ENCODE measurements at regions not wholly inside any gene's neighbourhood (a gene's known extent, or its start where the extent isn't known, plus 50 kb on each side); places are given as distances from the start of the nearest gene placed in this dataset.

DNA sequence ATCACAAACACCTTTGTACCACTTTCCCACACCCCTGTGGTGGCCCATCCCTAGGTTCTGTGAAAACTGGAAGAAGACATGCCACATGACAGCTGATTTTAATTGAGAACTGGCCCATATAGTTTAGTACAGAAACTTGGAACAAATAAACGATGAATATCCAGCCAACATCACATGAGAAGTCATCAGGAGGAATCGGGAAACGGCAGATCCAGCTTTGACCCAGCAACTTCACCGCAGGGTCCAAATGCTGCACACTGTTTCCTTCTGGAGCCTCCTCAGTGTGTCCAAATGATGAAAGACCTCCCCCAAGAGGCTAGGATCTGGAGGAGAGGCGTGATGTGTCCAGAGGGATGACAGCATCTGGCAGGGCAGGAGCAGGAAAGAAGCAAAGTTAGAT, 75.5 kb downstream of the COPS8 start:
- DNase-seq (no peak), ATAC-seq (ENCODE audit: low read depth) (no peak)
- no peaks in the 10 kb centered on the region for H3K9me3 Mint-ChIP-seq
- no peak overlapping the region for H3K4me3 Mint-ChIP-seq
- peaks cover 3% of the 10 kb centered on the region for H3K27me3 Mint-ChIP-seq
- H3K4me1 Mint-ChIP-seq = peaks cover 8% of the 10 kb centered on the region
- H3K27ac Mint-ChIP-seq = no peak overlapping the region
- H3K36me3 Mint-ChIP-seq = no peaks in the 10 kb centered on the region
- POLR2A ChIA-PET = no interaction called here

DNA sequence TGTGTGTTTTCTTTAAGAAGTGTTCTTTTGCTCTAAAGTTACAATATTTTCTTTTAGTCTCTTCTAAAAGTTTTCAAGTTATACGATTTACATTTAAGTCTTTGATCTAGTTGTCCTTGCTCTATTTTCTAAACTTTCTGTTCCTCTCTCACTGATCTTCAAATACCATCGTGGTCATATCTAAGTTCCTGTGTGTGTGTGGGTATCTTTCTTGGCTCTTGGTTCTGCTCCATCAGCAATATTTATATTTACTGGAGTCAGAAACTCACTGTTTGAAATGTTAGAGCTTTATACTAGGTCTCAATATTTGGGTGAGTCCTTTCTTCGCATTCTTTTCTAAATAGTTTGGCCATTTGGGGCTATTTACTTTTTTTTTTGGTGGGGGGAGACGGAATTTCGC, 77.3 kb downstream of the COPS8 start:
- H3K27me3 Mint-ChIP-seq = peaks cover 3% of the 10 kb centered on the region
- no peaks in the 10 kb centered on the region for H3K36me3 Mint-ChIP-seq
- peaks cover 8% of the 10 kb centered on the region for H3K4me1 Mint-ChIP-seq
- ATAC-seq (ENCODE audit: low read depth) = no peak
- POLR2A ChIA-PET = no interaction called here
- H3K4me3 Mint-ChIP-seq = no peak overlapping the region
- DNase-seq = no peak
- H3K9me3 Mint-ChIP-seq = no peaks in the 10 kb centered on the region
- H3K27ac Mint-ChIP-seq = no peak overlapping the region

DNA sequence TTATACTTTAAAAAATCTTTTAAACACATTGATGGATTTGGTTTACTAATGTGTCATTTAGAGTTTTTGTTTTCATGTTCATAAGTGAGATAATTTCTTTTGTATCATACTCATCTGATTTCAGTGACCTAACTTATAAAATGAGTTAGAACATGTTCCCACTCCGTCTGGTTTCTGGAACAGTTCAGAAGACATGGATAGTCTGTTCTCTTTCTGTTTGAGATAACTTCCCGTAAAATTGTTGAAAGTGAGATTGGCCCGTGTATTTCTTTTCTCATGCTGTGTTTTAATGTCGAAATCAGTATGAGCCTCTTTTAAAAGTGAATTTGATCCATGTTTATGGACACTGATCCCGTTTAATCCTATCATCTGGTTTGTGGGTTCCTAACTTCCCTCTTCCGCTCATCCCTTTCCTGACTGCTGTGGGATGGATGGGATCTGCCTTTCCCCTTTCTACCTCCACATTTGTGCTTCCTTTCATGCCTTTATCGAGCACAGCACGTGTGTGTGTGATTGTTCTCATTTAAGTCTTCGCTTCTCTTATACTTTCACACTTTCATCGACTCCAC, 78.9 kb downstream of the COPS8 start:
- no peaks in the 10 kb centered on the region for H3K36me3 Mint-ChIP-seq
- no peak overlapping the region for H3K27ac Mint-ChIP-seq
- H3K27me3 Mint-ChIP-seq = peaks cover 3% of the 10 kb centered on the region
- H3K4me1 Mint-ChIP-seq = peaks cover 2% of the 10 kb centered on the region
- no peaks in the 10 kb centered on the region for H3K9me3 Mint-ChIP-seq
- ATAC-seq (ENCODE audit: low read depth) (no peak), DNase-seq (no peak)
- H3K4me3 Mint-ChIP-seq = no peak overlapping the region
- POLR2A ChIA-PET = no interaction called here

DNA sequence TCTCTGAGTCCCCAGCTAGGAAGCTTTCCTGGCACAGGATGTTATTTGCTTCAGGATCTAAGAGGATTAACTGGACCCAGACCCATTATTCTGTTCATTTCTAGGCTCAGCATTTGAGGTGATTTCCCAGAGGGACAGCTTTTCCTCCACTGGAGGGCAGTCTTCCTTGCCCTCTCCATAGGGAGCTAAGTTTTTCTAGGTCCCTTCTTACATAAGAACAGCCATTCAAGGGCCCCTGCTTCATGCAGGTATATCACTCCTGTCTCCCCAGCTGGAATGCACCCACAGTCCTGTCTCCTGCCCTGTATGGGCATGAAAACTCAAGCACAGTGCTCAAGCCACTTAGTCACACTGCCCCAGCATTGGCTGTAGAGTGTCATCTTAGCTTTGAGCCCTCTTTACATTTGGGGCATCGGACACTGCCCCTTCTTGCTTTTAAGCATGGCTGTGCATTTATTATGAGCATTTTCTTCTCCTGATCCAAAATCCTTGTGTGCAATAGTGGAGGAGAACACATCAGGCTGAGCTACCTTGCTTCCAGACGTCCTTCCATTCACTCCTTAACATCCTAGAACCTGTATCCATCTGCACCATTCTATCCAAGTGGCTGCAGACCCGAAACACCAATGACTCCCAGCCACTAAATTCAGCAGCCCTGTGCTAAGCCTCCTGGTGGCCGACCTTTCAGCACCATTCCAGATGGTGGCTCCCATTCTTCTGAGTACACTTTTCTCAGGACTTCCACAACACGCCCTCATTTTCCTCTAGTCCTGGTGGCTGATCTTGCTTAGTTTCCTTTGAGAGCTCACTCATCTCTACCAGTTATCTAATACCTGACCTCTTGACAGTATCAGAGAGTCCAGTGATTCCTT, 80.0 kb downstream of the COPS8 start:
- Mint-ChIP-seq H3K4me1 (peaks cover 2% of the 10 kb centered on the region), H3K36me3 (no peaks in the 10 kb centered on the region), H3K9me3 (no peaks in the 10 kb centered on the region), H3K4me3 (no peak overlapping the region), H3K27me3 (peaks cover 3% of the 10 kb centered on the region), H3K27ac (no peak overlapping the region)
- ATAC-seq (ENCODE audit: low read depth) (no peak), DNase-seq (no peak)
- POLR2A ChIA-PET = no interaction called here

DNA sequence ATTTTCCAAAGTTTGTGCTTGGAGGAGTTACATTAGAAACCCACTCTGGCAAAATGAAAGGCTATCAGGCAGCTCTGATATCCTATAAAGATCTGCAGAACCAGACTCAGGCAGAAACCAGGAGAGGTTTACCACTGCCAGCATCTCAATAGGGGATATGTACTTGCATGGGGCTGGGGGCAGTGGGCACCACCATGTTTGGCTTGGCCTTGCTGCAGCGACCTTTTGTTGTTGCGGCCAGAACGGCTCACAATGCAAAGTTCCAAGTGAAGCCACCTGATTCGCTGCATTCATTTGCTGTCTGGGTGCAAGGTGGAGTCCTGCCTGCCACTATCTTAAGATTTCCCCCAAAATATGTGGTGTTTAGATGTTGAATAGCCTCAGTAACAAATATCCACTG, 81.3 kb downstream of the COPS8 start:
- Mint-ChIP-seq H3K4me1 (peaks cover 2% of the 10 kb centered on the region), H3K27me3 (peaks cover 3% of the 10 kb centered on the region), H3K36me3 (no peaks in the 10 kb centered on the region), H3K27ac (no peak overlapping the region), H3K9me3 (no peaks in the 10 kb centered on the region), H3K4me3 (no peak overlapping the region)
- POLR2A ChIA-PET = no interaction called here
- ATAC-seq (ENCODE audit: low read depth) (no peak), DNase-seq (no peak)

DNA sequence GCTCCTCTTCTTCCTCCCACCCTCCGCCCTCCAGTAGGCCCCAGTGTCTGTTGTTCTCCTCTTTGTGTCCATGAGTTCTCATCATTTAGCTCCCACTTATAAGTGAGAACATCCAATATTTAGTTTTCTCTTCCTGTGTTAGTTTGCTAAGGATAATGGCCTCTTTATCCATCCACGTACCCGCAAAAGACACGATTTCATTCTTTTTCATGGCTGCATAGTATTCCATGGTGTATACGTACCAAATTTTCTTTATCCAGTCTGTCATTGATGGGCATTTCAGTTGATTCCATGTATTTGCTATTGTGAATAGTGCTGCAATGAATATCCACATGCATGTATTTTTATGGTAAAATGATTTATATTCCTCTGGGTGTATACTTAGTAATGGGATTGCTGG, 82.2 kb downstream of the COPS8 start:
- POLR2A ChIA-PET = no interaction called here
- H3K27me3 Mint-ChIP-seq = peaks cover 6% of the 10 kb centered on the region

DNA sequence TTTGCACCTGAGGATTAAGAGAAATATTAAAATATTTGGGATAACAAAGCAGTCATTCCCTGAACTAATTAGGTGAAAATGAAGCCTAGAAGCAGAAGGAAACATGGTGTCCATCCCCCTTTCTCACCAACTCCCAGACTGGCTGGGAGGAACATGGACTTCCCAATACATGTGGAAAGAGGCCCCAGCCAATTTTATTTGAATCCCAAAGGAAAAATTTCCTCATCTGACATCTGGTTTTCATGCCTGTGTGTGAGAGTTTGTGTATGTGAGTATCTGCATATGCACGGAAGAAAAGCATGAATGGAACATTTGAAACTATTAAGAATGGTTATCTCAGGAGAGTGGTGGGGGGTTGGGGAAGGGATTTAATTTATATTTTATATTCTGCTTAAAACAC, 84.3 kb downstream of the COPS8 start:
- POLR2A ChIA-PET = no interaction called here
- ATAC-seq (ENCODE audit: low read depth) = no peak
- Mint-ChIP-seq H3K4me3 (no peak overlapping the region), H3K27me3 (peaks cover 3% of the 10 kb centered on the region), H3K4me1 (no peaks in the 10 kb centered on the region), H3K9me3 (no peaks in the 10 kb centered on the region), H3K27ac (no peak overlapping the region), H3K36me3 (no peaks in the 10 kb centered on the region)
- no peak for DNase-seq

More for the DNA sequence above, 82.2 kb downstream of the COPS8 start:
- Mint-ChIP-seq H3K4me1 (peaks cover under 1% of the 10 kb centered on the region), H3K27ac (no peak overlapping the region), H3K4me3 (no peak overlapping the region), H3K36me3 (no peaks in the 10 kb centered on the region), H3K9me3 (no peaks in the 10 kb centered on the region)
- DNase-seq = no peak
- no peak for ATAC-seq (ENCODE audit: low read depth)

DNA sequence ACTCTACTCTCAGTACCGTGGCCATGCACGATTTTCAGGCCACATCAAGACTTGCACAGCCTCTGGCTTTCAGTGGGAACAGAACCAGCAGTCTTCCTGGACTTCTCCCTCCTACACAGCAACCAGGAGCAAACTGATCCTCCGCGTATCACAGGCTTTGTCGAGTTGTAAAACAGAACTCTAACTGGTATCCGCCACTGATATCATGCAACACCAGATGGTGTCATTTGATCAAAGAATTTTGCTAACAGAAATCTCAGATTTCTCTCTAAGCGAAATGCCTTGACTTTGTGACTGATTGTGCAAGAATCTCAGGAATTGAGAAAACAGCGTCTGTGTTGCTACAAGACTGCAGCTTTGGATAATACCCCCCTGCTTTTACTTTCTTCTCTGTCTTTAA, 85.7 kb downstream of the COPS8 start:
- no peak for ATAC-seq (ENCODE audit: low read depth)
- POLR2A ChIA-PET = no interaction called here
- no peak for DNase-seq
- peaks cover 2% of the 10 kb centered on the region for H3K9me3 Mint-ChIP-seq
- H3K27me3 Mint-ChIP-seq = peaks cover 11% of the 10 kb centered on the region
- H3K27ac Mint-ChIP-seq = no peak overlapping the region
- H3K4me1 Mint-ChIP-seq = no peaks in the 10 kb centered on the region
- H3K36me3 Mint-ChIP-seq = no peaks in the 10 kb centered on the region
- H3K4me3 Mint-ChIP-seq = no peak overlapping the region

DNA sequence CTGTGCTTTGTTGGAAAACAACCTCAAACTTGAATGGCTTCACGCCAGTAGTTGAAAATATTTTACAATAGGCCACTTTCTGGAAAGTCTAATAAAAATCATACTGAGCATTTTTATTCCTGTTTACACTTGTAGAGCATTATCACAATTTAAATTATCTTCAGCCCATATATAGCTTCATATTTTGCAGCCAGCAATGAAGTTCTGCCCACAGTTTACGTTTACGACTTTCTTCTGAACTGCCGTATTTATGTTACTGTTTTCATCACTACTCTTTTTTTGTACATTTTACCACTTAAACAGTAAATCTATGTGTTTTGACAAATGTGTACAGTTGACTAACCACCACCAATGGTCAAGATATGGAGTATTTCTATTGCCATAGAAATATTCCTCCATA, 86.2 kb downstream of the COPS8 start:
- peaks cover 2% of the 10 kb centered on the region for H3K9me3 Mint-ChIP-seq
- POLR2A ChIA-PET = no interaction called here
- no peak overlapping the region for H3K27ac Mint-ChIP-seq
- ATAC-seq (ENCODE audit: low read depth) = no peak
- peaks cover 11% of the 10 kb centered on the region for H3K27me3 Mint-ChIP-seq
- H3K36me3 Mint-ChIP-seq = no peaks in the 10 kb centered on the region
- no peak for DNase-seq
- H3K4me1 Mint-ChIP-seq = no peaks in the 10 kb centered on the region
- no peak overlapping the region for H3K4me3 Mint-ChIP-seq

DNA sequence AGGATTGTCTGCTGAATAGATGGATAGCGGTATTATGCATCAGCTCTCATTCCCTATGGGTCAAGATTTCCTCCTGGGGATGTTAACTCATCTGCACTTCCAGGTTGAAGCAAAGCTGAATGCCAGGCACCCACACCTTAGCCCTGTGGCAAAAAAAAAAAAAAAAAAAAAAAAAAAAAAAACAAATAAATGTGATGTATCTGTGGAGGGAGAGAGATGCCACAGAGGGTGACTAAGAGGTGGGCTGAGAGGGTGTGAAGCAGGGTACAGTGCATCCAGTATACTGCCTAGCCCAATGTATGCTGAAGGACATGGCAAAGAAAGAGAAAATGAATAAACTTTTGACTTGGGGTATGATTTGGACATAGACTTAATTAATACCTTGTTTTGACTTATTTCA, 91.4 kb downstream of the COPS8 start:
- Mint-ChIP-seq H3K27ac (no peak overlapping the region), H3K27me3 (peaks cover 13% of the 10 kb centered on the region), H3K4me3 (no peak overlapping the region), H3K36me3 (no peaks in the 10 kb centered on the region), H3K9me3 (peaks cover 2% of the 10 kb centered on the region), H3K4me1 (no peaks in the 10 kb centered on the region)
- POLR2A ChIA-PET = no interaction called here
- ATAC-seq (ENCODE audit: low read depth) (no peak), DNase-seq (no peak)

DNA sequence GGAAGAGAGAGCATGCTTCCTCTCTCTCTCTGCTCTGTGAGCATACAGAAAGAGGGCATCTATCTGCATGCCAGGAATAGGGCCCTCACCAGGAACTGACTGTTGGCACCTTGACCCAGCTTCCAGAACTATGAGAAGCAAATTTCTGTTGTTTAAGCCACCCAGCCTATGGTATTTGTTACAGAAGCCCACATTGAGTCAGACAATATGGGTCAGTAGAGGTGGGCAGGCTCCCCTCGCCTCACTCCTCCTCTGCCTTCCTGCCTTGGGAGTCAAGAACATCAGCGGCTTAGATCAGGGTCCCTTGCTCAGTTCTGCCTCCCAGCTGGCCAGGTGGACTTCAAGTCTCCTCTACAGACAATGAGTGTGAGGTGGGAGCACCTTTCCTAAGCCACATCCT, 92.3 kb downstream of the COPS8 start:
- POLR2A ChIA-PET = no interaction called here
- no peak for DNase-seq
- H3K27me3 Mint-ChIP-seq = peaks cover 11% of the 10 kb centered on the region
- no peak for ATAC-seq (ENCODE audit: low read depth)
- H3K4me1 Mint-ChIP-seq = no peaks in the 10 kb centered on the region
- no peak overlapping the region for H3K27ac Mint-ChIP-seq
- peaks cover 2% of the 10 kb centered on the region for H3K9me3 Mint-ChIP-seq
- no peaks in the 10 kb centered on the region for H3K36me3 Mint-ChIP-seq
- no peak overlapping the region for H3K4me3 Mint-ChIP-seq

DNA sequence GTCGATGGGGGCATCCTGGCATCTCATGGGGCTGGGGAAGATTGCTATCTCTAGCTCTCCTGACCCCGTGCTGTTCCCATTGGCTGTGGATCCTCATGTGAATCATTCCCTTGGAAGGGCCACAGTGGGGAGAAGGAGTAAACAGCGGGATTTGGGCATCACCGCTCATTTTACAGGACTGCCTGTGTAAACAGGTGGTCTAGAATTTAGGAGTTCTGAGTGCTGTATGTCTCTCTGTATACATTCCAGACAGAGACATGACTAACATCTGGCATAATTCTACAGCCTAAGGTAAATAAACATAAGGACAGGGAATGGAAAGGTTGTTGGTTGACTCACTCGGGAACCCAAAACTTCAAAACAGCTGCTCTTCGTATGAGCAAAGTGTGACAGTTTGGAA, 92.7 kb downstream of the COPS8 start:
- Mint-ChIP-seq H3K4me1 (no peaks in the 10 kb centered on the region), H3K36me3 (no peaks in the 10 kb centered on the region), H3K9me3 (peaks cover 2% of the 10 kb centered on the region), H3K27me3 (peaks cover 11% of the 10 kb centered on the region), H3K4me3 (no peak overlapping the region), H3K27ac (no peak overlapping the region)
- ATAC-seq (ENCODE audit: low read depth) (no peak), DNase-seq (no peak)
- POLR2A ChIA-PET = no interaction called here

DNA sequence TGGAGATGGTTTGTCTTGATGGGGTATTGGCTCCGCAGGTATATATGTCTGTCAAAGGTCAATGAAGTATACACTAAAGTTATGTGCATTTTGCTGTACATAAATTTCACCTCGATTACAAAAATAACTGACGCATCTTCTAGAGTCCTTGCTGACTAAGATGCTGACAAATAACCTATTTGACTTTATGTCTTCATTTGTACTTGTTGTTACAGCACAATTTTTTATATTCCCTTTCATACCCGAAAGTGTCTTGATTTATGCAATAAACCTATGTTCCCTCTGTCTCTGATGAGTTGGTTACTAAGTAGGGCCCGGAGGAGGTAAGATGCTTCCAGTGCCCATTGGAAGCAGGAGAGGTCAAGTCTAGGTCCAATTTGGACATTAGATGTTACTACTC, 93.5 kb downstream of the COPS8 start:
- DNase-seq (no peak), ATAC-seq (ENCODE audit: low read depth) (no peak)
- Mint-ChIP-seq H3K4me1 (no peaks in the 10 kb centered on the region), H3K27ac (no peak overlapping the region), H3K36me3 (no peaks in the 10 kb centered on the region), H3K9me3 (peaks cover 2% of the 10 kb centered on the region), H3K27me3 (peaks cover 11% of the 10 kb centered on the region), H3K4me3 (no peak overlapping the region)
- POLR2A ChIA-PET = no interaction called here

DNA sequence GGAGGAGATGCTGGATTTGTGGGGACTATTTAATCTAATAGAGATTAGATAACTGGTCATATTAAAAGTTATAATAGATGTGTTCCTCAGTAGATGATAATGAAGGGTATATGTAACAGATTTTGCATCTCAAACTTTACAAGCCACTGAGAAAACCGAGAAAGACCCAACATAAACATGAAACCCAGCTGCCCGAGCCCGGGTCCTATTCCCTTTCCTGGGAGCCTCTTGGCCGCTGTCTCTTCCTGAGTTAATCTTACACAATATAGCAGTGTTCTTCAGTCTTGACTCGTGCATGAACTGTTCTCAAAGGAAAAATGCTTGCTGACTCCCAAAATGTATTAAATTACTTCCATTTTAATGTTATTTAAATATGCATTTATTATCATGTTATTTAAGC, 94.5 kb downstream of the COPS8 start:
- no peaks in the 10 kb centered on the region for H3K36me3 Mint-ChIP-seq
- ATAC-seq (ENCODE audit: low read depth) (no peak), DNase-seq (no peak)
- peaks cover 1% of the 10 kb centered on the region for H3K9me3 Mint-ChIP-seq
- POLR2A ChIA-PET = no interaction called here
- H3K27me3 Mint-ChIP-seq = peaks cover 9% of the 10 kb centered on the region
- H3K4me1 Mint-ChIP-seq = no peaks in the 10 kb centered on the region
- no peak overlapping the region for H3K4me3 Mint-ChIP-seq
- no peak overlapping the region for H3K27ac Mint-ChIP-seq
